H1 (cell line): ENCODE measurements at regions not wholly inside any gene's neighbourhood (a gene's known extent, or its start where the extent isn't known, plus 50 kb on each side); places are given as distances from the start of the nearest gene placed in this dataset.

Source experiments
- CTCF ChIA-PET: fragments of 300-600 bp; sonication (Branson Sonifier 250); formaldehyde crosslinking; loops from one replicate; lab custom pipeline; 2021; ENCODE audit not compliant: partially characterized antibody; lab: Charles Lee
- POLR2A ChIA-PET: fragments of 300-600 bp; sonication (Branson Sonifier 250); formaldehyde crosslinking; loops from one replicate; lab custom pipeline; 2021; ENCODE audit warnings: inconsistent platforms; ENCODE audit not compliant: partially characterized antibody; lab: Charles Lee
- DNase-seq, 2 experiments: peaks; one replicate each; pipeline versions ENCODE4 v3.0.0 to v3.0.0-alpha.2; 2010 to 2022; ENCODE audit warnings: low spot score in 2 of 2, low read depth in 1 of 2, mixed read lengths in 1 of 2
- FAIRE-seq: peaks from 2 replicates; lab custom pipeline; 2011; peaks lifted over from hg19 to GRCh38; lab: Jason Lieb, UNC
- H2AFZ ChIP-seq: 2 replicates; pipeline ENCODE4 v1.8.1; 2012; ENCODE audit warnings: low read length, inconsistent platforms
- H2AK5ac ChIP-seq: 2 replicates; pipeline ENCODE4 v1.6.1; 2013; ENCODE audit warnings: low read depth, low read length
- H2BK120ac ChIP-seq: replicated peaks from 2 replicates; pipeline ENCODE3; 2013; ENCODE audit warnings: low read depth, low read length, inconsistent platforms
- H2BK12ac ChIP-seq: 2 replicates; pipeline ENCODE4 v1.6.1; 2013; ENCODE audit warnings: low read depth, low read length
- H2BK15ac ChIP-seq: 2 replicates; pipeline ENCODE4 v1.6.1; 2013; ENCODE audit warnings: low read length
- H2BK20ac ChIP-seq: 2 replicates; pipeline ENCODE4 v1.6.1; 2013; ENCODE audit warnings: low read length
- H2BK5ac ChIP-seq: 2 replicates; pipeline ENCODE4 v1.6.1; 2013; ENCODE audit warnings: low read depth, low read length
- H3K14ac ChIP-seq: 2 replicates; pipeline ENCODE4 v1.6.1; 2013; ENCODE audit warnings: inconsistent platforms; ENCODE audit not compliant: insufficient read length
- H3K18ac ChIP-seq: 2 replicates; pipeline ENCODE4 v1.6.1; 2013; ENCODE audit warnings: low read length; ENCODE audit errors: extremely low read depth
- H3K23ac ChIP-seq: 2 replicates; pipeline ENCODE4 v1.6.1; 2013; ENCODE audit warnings: inconsistent platforms; ENCODE audit not compliant: insufficient read length
- H3K23me2 ChIP-seq: 2 replicates; pipeline ENCODE4 v1.6.1; 2013; ENCODE audit warnings: low read depth, low read length
- H3K27ac ChIP-seq: 2 replicates; pipeline ENCODE4 v1.6.1; 2011; ENCODE audit warnings: low read depth, low read length, inconsistent platforms
- H3K27me3 ChIP-seq, 4 experiments: replicated peaks in 1 of 4; 1 replicate in 1 of 4; 2 replicates in 3 of 4; pipeline versions ENCODE4 v1.6.1 to v1.8.1; 2011 to 2013; ENCODE audit warnings: low read length in 3 of 4, mild to moderate bottlenecking in 3 of 4, inconsistent platforms in 2 of 4, mixed read lengths in 2 of 4, moderate library complexity in 1 of 4; ENCODE audit not compliant: control insufficient read depth in 3 of 4, insufficient read depth in 3 of 4; ENCODE audit errors: extremely low read depth in 1 of 4
- H3K36me3 ChIP-seq, 4 experiments: 2 replicates each; pipeline versions ENCODE4 v1.6.1 to v1.8.1; 2011 to 2013; ENCODE audit warnings: mild to moderate bottlenecking in 4 of 4, low read length in 3 of 4, moderate library complexity in 2 of 4, control low read depth in 1 of 4, inconsistent platforms in 1 of 4; ENCODE audit not compliant: insufficient read depth in 4 of 4, control insufficient read depth in 2 of 4
- H3K4ac ChIP-seq: replicated peaks from 2 replicates; pipeline ENCODE3; 2013; ENCODE audit warnings: low read length, low read depth, mixed read lengths, inconsistent platforms; ENCODE audit not compliant: insufficient read length
- H3K4me1 ChIP-seq, 4 experiments: replicated peaks in 1 of 4; 1 replicate in 1 of 4; 2 replicates in 3 of 4; pipeline versions ENCODE4 v1.6.1 to v1.8.1; 2011 to 2013; ENCODE audit warnings: low read length in 3 of 4, inconsistent platforms in 2 of 4, mixed read lengths in 1 of 4; ENCODE audit not compliant: insufficient read depth in 4 of 4, control insufficient read depth in 3 of 4
- H3K4me2 ChIP-seq, 2 experiments: 2 replicates each; pipeline versions ENCODE4 v1.6.1 to v1.8.1; 2011 to 2013; ENCODE audit warnings: low read depth in 2 of 2, low read length in 2 of 2, control low read depth in 1 of 2, inconsistent platforms in 1 of 2, mild to moderate bottlenecking in 1 of 2; ENCODE audit not compliant: insufficient read depth in 1 of 2
- H3K4me3 ChIP-seq, 4 experiments: fragments of 200-600, 300-600 bp in 1 of 4; sonication (generic), shearing (Covaris generic), sonication (Bioruptor Twin) in 1 of 4; 2 replicates each; pipeline versions ENCODE4 v1.5.1 to v1.8.1; 2011 to 2016; ENCODE audit warnings: low read length in 4 of 4, low read depth in 3 of 4, control low read depth in 2 of 4, inconsistent platforms in 2 of 4, mild to moderate bottlenecking in 2 of 4, mixed read lengths in 1 of 4, moderate library complexity in 1 of 4; ENCODE audit not compliant: insufficient read depth in 2 of 4; ENCODE audit errors: extremely low read depth in 1 of 4
- H3K56ac ChIP-seq: replicated peaks from 2 replicates; pipeline ENCODE3; 2013; ENCODE audit warnings: low read depth, mild to moderate bottlenecking, mixed read lengths, low read length, inconsistent platforms; ENCODE audit not compliant: insufficient read length
- H3K79me1 ChIP-seq: 2 replicates; pipeline ENCODE4 v1.6.1; 2013; ENCODE audit warnings: low read depth, low read length, control low read depth
- H3K79me2 ChIP-seq, 2 experiments: 2 replicates each; pipeline versions ENCODE4 v1.6.1 to v1.8.1; 2012 to 2013; ENCODE audit warnings: low read length in 2 of 2, mild to moderate bottlenecking in 2 of 2, inconsistent platforms in 1 of 2; ENCODE audit not compliant: insufficient read depth in 2 of 2, control insufficient read depth in 1 of 2
- H3K9ac ChIP-seq, 4 experiments: replicated peaks in 1 of 4; 1 replicate in 1 of 4; 2 replicates in 3 of 4; pipeline versions ENCODE4 v1.6.1 to v1.8.1; 2011 to 2013; ENCODE audit warnings: low read depth in 3 of 4, low read length in 3 of 4, control low read depth in 2 of 4, mild to moderate bottlenecking in 2 of 4, moderate library complexity in 2 of 4, inconsistent platforms in 1 of 4; ENCODE audit errors: extremely low read depth in 1 of 4
- H3K9me3 ChIP-seq, 2 experiments: 2 replicates each; pipeline versions ENCODE4 v1.6.1 to v1.8.1; 2012 to 2013; ENCODE audit warnings: mild to moderate bottlenecking in 2 of 2, moderate library complexity in 2 of 2, control low read depth in 1 of 2, inconsistent platforms in 1 of 2, low read depth in 1 of 2, low read length in 1 of 2, mixed read lengths in 1 of 2; ENCODE audit not compliant: insufficient read depth in 2 of 2
- H4K20me1 ChIP-seq, 2 experiments: replicated peaks in 1 of 2; 2 replicates each; pipeline versions ENCODE3 to v1.8.1; 2011 to 2013; ENCODE audit warnings: inconsistent platforms in 2 of 2, low read length in 2 of 2, mild to moderate bottlenecking in 1 of 2; ENCODE audit not compliant: insufficient read depth in 2 of 2, control insufficient read depth in 1 of 2
- H4K5ac ChIP-seq: 2 replicates; pipeline ENCODE4 v1.6.1; 2013; ENCODE audit warnings: low read length, low read depth, mixed read lengths, inconsistent platforms; ENCODE audit not compliant: insufficient read length
- H4K8ac ChIP-seq: 2 replicates; pipeline ENCODE4 v1.8.0; 2013; ENCODE audit warnings: mild to moderate bottlenecking, moderate library complexity, low read length, inconsistent platforms; ENCODE audit not compliant: insufficient read depth; ENCODE audit errors: extremely low read depth
- H4K91ac ChIP-seq: replicated peaks from 2 replicates; pipeline ENCODE3; 2013; ENCODE audit warnings: low read length, mixed read lengths, inconsistent platforms; ENCODE audit not compliant: insufficient read length
- CEBPB ChIP-seq: IDR thresholded peaks from 2 replicates; pipeline ENCODE4 v1.6.1; 2012; ENCODE audit warnings: low read depth, low read length
- CHD1 ChIP-seq: IDR thresholded peaks from 2 replicates; pipeline ENCODE4 v1.6.1; 2012; ENCODE audit warnings: low read depth, low read length, improper control_type of control experiment
- EGR1 ChIP-seq: IDR thresholded peaks from 2 replicates; pipeline ENCODE4 v1.6.1; 2011; ENCODE audit warnings: low read depth, low read length, borderline replicate concordance
- HDAC6 ChIP-seq: IDR thresholded peaks from one replicate; pipeline ENCODE4 v1.7.1; 2012; ENCODE audit warnings: low read depth, mild to moderate bottlenecking, inconsistent platforms, low read length, moderate library complexity
- KDM5A ChIP-seq: fragments of 200-600 bp; IDR thresholded peaks from 2 replicates; pipeline ENCODE4 v1.7.1; 2012; ENCODE audit warnings: mild to moderate bottlenecking, low read length, inconsistent platforms, mixed read lengths
- MAFK ChIP-seq: IDR thresholded peaks from 2 replicates; pipeline ENCODE4 v1.6.1; 2012; ENCODE audit warnings: low read depth, mild to moderate bottlenecking, improper control_type of control experiment, low read length
- RAD21 ChIP-seq, 2 experiments: IDR thresholded peaks in 1 of 2; conservative IDR thresholded peaks in 1 of 2; 2 replicates each; pipeline ENCODE4 v1.6.1; 2011; ENCODE audit warnings: low read depth in 2 of 2, low read length in 2 of 2, improper control_type of control experiment in 1 of 2, inconsistent platforms in 1 of 2, mild to moderate bottlenecking in 1 of 2, moderate library complexity in 1 of 2
- RBBP5 ChIP-seq: IDR thresholded peaks from 2 replicates; pipeline ENCODE4 v1.7.1; 2012; ENCODE audit warnings: low read depth, mild to moderate bottlenecking, inconsistent platforms, low read length, moderate library complexity, borderline replicate concordance
- SAP30 ChIP-seq: fragments of 300-600 bp; sonication (generic); IDR thresholded peaks from 2 replicates; pipeline ENCODE4 v1.7.1; 2012; ENCODE audit warnings: low read length, moderate library complexity, mild to moderate bottlenecking, inconsistent platforms; ENCODE audit not compliant: insufficient read depth, insufficient replicate concordance
- SIRT6 ChIP-seq: IDR thresholded peaks from one replicate; pipeline ENCODE4 v1.7.1; 2012; ENCODE audit warnings: low read length, inconsistent platforms
- SP2 ChIP-seq: IDR thresholded peaks from 2 replicates; pipeline ENCODE4 v1.6.1; 2012; ENCODE audit warnings: mild to moderate bottlenecking, low read length, inconsistent platforms
- SUZ12 ChIP-seq: fragments of 200-600 bp; sonication (generic); IDR thresholded peaks from 2 replicates; pipeline ENCODE4 v1.6.1; 2012; ENCODE audit warnings: mild to moderate bottlenecking, inconsistent platforms, low read length, moderate library complexity, mixed read lengths
- TCF12 ChIP-seq: IDR thresholded peaks from 2 replicates; pipeline ENCODE4 v1.6.1; 2011; ENCODE audit warnings: low read depth, mild to moderate bottlenecking, low read length
- TEAD4 ChIP-seq: IDR thresholded peaks from 2 replicates; pipeline ENCODE4 v1.6.1; 2012; ENCODE audit warnings: low read depth, low read length, inconsistent platforms, mixed read lengths
- WGBS, 2 experiments: shearing (Covaris generic) in 1 of 2; methylation state at CpG; one replicate each; pipeline versions ENCODE4 v1.1.6 to v1.1.7; 2013 to 2015; ENCODE audit warnings: low lambda C conversion rate in 2 of 2, mixed read lengths in 2 of 2, inconsistent platforms in 1 of 2, low coverage in 1 of 2, missing lambda C conversion rate in 1 of 2; ENCODE audit not compliant: insufficient replicate concordance in 2 of 2, insufficient coverage in 1 of 2, insufficient read length in 1 of 2; ENCODE audit errors: extremely low coverage in 1 of 2, missing lambda C conversion rate in 1 of 2; 5-methylcytosine and 5-hydroxymethylcytosine counted together
- TF ChIP-seq, protein P1 (sequence below): IDR thresholded peaks from 2 replicates; pipeline ENCODE4 v1.6.1; 2011; ENCODE audit warnings: low read length, improper control_type of control experiment

DNA sequence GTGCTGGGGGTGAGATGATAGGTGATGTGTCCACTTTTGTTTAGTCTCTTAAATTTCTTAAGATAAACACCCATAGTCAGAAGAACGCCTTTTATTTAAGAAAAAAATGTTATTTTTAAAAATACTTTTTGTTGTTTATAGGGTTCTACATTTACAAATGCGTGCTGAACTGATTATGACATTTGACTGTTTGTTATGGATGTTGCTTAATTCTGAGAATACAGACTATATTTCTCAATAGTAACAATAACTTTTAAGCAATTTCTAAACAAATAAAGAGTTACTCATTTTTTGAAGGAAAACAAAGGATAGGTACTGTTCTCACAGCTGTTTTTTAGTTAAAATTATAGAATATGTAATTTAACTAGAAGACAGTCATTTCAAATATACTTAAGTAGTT lies 249.9 kb upstream of the GBE1 start:
- Histone ChIP-seq H2BK20ac (no peak overlapping the region), H3K18ac (no peak overlapping the region), H3K56ac (no peak overlapping the region), H4K91ac (no peak overlapping the region), H3K27me3 (no peaks in the 10 kb centered on the region), H4K20me1 (no peaks in the 10 kb centered on the region), H3K36me3 (no peaks in the 10 kb centered on the region), H4K5ac (no peak overlapping the region), H3K9ac (no peak overlapping the region), H3K27ac (no peak overlapping the region), H3K23ac (no peak overlapping the region), H3K4me2 (no peak overlapping the region), H3K79me2 (no peaks in the 10 kb centered on the region), H2BK15ac (no peak overlapping the region), H3K4ac (no peak overlapping the region), H2AK5ac (no peak overlapping the region), H3K79me1 (no peaks in the 10 kb centered on the region), H4K8ac (no peak overlapping the region), H2BK5ac (no peak overlapping the region), H3K14ac (no peak overlapping the region), H2BK12ac (no peak overlapping the region), H3K9me3 (peaks cover 7 to 14% of the 10 kb centered on the region in 2 experiments), H2AFZ (no peak overlapping the region), H2BK120ac (no peak overlapping the region), H3K23me2 (no peaks in the 10 kb centered on the region), H3K4me1 (no peaks in the 10 kb centered on the region), H3K4me3 (no peak overlapping the region)
- WGBS, 2 experiments, result 98% methylated on average over 2 of the region's 2 CpGs; no CpG with 5 or more reads in 1 of the 2 experiments
- DNase-seq (no peak), FAIRE-seq (no peak)
- POLR2A ChIA-PET, result no interaction called here
- CTCF ChIA-PET, result interaction anchor here (2.5 kb wide), 1 partner anchor 11 kb away, joined by 9 read pairs; no protein-coding TSS in a partner anchor
- TF ChIP-seq SP2, result no peak
- no peak for TF ChIP-seq SUZ12
- TF ChIP-seq RAD21 (IDR thresholded peaks at IDR 0.05 in 1 of 2, conservative IDR thresholded peaks at IDR 0.05 in 1 of 2; ENCODE audit: low read depth in 2 of 2, low read length in 2 of 2), result no peak
- TF ChIP-seq TEAD4, result no peak
- no peak for TF ChIP-seq MAFK
- TF ChIP-seq SIRT6, result no peak
- no peak for TF ChIP-seq CHD1
- no peak for TF ChIP-seq EGR1
- no peak for TF ChIP-seq KDM5A
- TF ChIP-seq RBBP5, result no peak
- TF ChIP-seq, protein P1, sequence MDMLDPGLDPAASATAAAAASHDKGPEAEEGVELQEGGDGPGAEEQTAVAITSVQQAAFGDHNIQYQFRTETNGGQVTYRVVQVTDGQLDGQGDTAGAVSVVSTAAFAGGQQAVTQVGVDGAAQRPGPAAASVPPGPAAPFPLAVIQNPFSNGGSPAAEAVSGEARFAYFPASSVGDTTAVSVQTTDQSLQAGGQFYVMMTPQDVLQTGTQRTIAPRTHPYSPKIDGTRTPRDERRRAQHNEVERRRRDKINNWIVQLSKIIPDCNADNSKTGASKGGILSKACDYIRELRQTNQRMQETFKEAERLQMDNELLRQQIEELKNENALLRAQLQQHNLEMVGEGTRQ, result no peak
- TF ChIP-seq HDAC6, result no peak
- no peak for TF ChIP-seq TCF12
- no peak for TF ChIP-seq SAP30
- TF ChIP-seq CEBPB, result no peak
